CD4-positive, alpha-beta T cell treated with Interleukin-1 beta for 1 hour (primary cell): ENCODE measurements at regions not wholly inside any gene's neighbourhood (a gene's known extent, or its start where the extent isn't known, plus 50 kb on each side); places are given as distances from the start of the nearest gene placed in this dataset.
"Not testable (repeated sequence)": the region's sequence is repeated elsewhere in the genome, so short reads cannot be mapped to it uniquely, and the experiment has no call there.

Experiments used
- DNase-seq, 2 donors: peaks; one replicate each; pipeline ENCODE4 v3.0.0-alpha.2; 2020 to 2022

- no peak for DNase-seq
These were observed 77.6 kb downstream of the RIN2 start for GRCh38 chr20:19835533-19836222.

GRCh38 chr20:19838468-19838867 lies 80.4 kb downstream of the RIN2 start:
- no peak for DNase-seq

GRCh38 chr20:19839053-19839452 lies 81.0 kb downstream of the RIN2 start:
- no peak for DNase-seq

- no peak for DNase-seq
These were observed 82.2 kb downstream of the RIN2 start for GRCh38 chr20:19840111-19840710.

- no peak for DNase-seq
These were observed 83.7 kb downstream of the RIN2 start for GRCh38 chr20:19841740-19842139.

GRCh38 chr20:19844850-19845249 lies 86.8 kb downstream of the RIN2 start:
- DNase-seq, result not testable (repeated sequence)

GRCh38 chr20:19847383-19847782 lies 89.3 kb downstream of the RIN2 start:
- DNase-seq, result no peak

- no peak for DNase-seq
These were observed 91.5 kb downstream of the RIN2 start for GRCh38 chr20:19849341-19850197.

- DNase-seq, result no peak
These were observed 92.1 kb downstream of the RIN2 start for GRCh38 chr20:19850198-19850533.

GRCh38 chr20:19851861-19852260 lies 93.8 kb downstream of the RIN2 start:
- DNase-seq, result no peak

GRCh38 chr20:19855416-19855815 lies 97.4 kb downstream of the RIN2 start:
- no peak for DNase-seq

GRCh38 chr20:19858466-19859371 lies 100.7 kb downstream of the RIN2 start:
- DNase-seq, result no peak

GRCh38 chr20:19859444-19859843 lies 101.4 kb downstream of the RIN2 start:
- DNase-seq, result no peak

GRCh38 chr20:19860737-19861136 lies 102.7 kb downstream of the RIN2 start:
- DNase-seq, result no peak

GRCh38 chr20:19861147-19861759 lies 103.2 kb downstream of the RIN2 start:
- DNase-seq, result no peak

GRCh38 chr20:19864130-19864529 lies 106.1 kb downstream of the RIN2 start:
- DNase-seq, result no peak

- DNase-seq, result no peak
These were observed 108.0 kb downstream of the RIN2 start for GRCh38 chr20:19866070-19866469.

- DNase-seq, result no peak
These were observed 109.0 kb downstream of the RIN2 start for GRCh38 chr20:19867074-19867473.

GRCh38 chr20:19867940-19868371 lies 109.9 kb downstream of the RIN2 start:
- DNase-seq, result peak; percentile 1 to 63

- no peak for DNase-seq
These were observed 110.4 kb downstream of the RIN2 start for GRCh38 chr20:19868441-19868840.

GRCh38 chr20:19872001-19872400 lies 113.9 kb downstream of the RIN2 start:
- no peak for DNase-seq

GRCh38 chr20:19874040-19874727 lies 116.1 kb downstream of the RIN2 start:
- no peak for DNase-seq
